HG02870 (cell line): ENCODE measurements at regions not wholly inside any gene's neighbourhood (a gene's known extent, or its start where the extent isn't known, plus 50 kb on each side); places are given as distances from the start of the nearest gene placed in this dataset.
A peak's percentile ranks its signal among the peaks of the same experiment; 100 is the strongest.

Experiments used
- ATAC-seq: cut with Tn5 transposase; IDR thresholded peaks from one replicate; pipeline ENCODE4 v1.9.1; 2021; ENCODE audit warnings: mild to moderate bottlenecking, moderate library complexity; ENCODE audit not compliant: unreplicated experiment

GRCh38 chr10:31720546-31720945, 208.1 kb downstream of the ARHGAP12 start:
- ATAC-seq = no peak

GRCh38 chr10:31709476-31709875, 219.2 kb downstream of the ARHGAP12 start:
- no peak for ATAC-seq

- no peak for ATAC-seq
Observed at GRCh38 chr10:31709028-31709427, 219.6 kb downstream of the ARHGAP12 start.

GRCh38 chr10:31708474-31708873, 220.2 kb downstream of the ARHGAP12 start:
- ATAC-seq = no peak

- no peak for ATAC-seq
Observed at GRCh38 chr10:31708046-31708445, 220.6 kb downstream of the ARHGAP12 start.

GRCh38 chr10:31707093-31708039, 221.3 kb downstream of the ARHGAP12 start:
- peak; percentile 89 for ATAC-seq

- no peak for ATAC-seq
Observed at GRCh38 chr10:31706464-31707092, 222.1 kb downstream of the ARHGAP12 start.

GRCh38 chr10:31705136-31705535, 223.5 kb downstream of the ARHGAP12 start:
- ATAC-seq = no peak

- no peak for ATAC-seq
Observed at GRCh38 chr10:31704195-31704594, 224.4 kb downstream of the ARHGAP12 start.

- no peak for ATAC-seq
Observed at GRCh38 chr10:31702954-31703353, 225.7 kb downstream of the ARHGAP12 start.

- no peak for ATAC-seq
Observed at GRCh38 chr10:31702005-31702404, 226.6 kb downstream of the ARHGAP12 start.

GRCh38 chr10:31701546-31701945, 227.1 kb downstream of the ARHGAP12 start:
- no peak for ATAC-seq

GRCh38 chr10:31700181-31700611, 228.4 kb downstream of the ARHGAP12 start:
- ATAC-seq = no peak

GRCh38 chr10:31698181-31698830, 230.3 kb downstream of the ARHGAP12 start:
- no peak for ATAC-seq

- no peak for ATAC-seq
Observed at GRCh38 chr10:31697271-31698180, 231.1 kb downstream of the ARHGAP12 start.

GRCh38 chr10:31694929-31695837, 233.4 kb downstream of the ARHGAP12 start:
- no peak for ATAC-seq

GRCh38 chr10:31694126-31694685, 234.4 kb downstream of the ARHGAP12 start:
- no peak for ATAC-seq

- no peak for ATAC-seq
Observed at GRCh38 chr10:31693491-31693890, 235.1 kb downstream of the ARHGAP12 start.

- ATAC-seq = no peak
Observed at GRCh38 chr10:31689233-31689632, 239.4 kb downstream of the ARHGAP12 start.
